Activated CD4-positive, alpha-beta T cell treated with anti-CD3 and anti-CD28 coated beads, Interleukin-2, amount 10 ng/mL, durations not matched to agents 7 days and 5 days (primary cell): ENCODE measurements at regions not wholly inside any gene's neighbourhood (a gene's known extent, or its start where the extent isn't known, plus 50 kb on each side); places are given as distances from the start of the nearest gene placed in this dataset.
"Not testable (repeated sequence)": the region's sequence is repeated elsewhere in the genome, so short reads cannot be mapped to it uniquely, and the experiment has no call there.

Experiments used
- CTCF ChIA-PET: fragments of 350-600 bp; sonication (Branson Sonifier 250); formaldehyde crosslinking; loops from one replicate; lab custom pipeline; 2021; ENCODE audit warnings: antibody characterized with exemption; lab: Charles Lee
- POLR2A ChIA-PET: fragments of 350-600 bp; sonication (Branson Sonifier 250); formaldehyde crosslinking; loops from one replicate; lab custom pipeline; 2021; ENCODE audit warnings: antibody characterized with exemption; lab: Charles Lee
- DNase-seq: peaks from one replicate; pipeline ENCODE4 v3.0.0-alpha.2; 2020
- H3K27ac Mint-ChIP-seq: one replicate; pipeline ENCODE4 v1.8.0; 2021; ENCODE audit warnings: mild to moderate bottlenecking, moderate library complexity, mixed read lengths
- H3K27me3 Mint-ChIP-seq: one replicate; pipeline ENCODE4 v1.8.0; 2021; ENCODE audit warnings: mixed read lengths
- H3K36me3 Mint-ChIP-seq: one replicate; pipeline ENCODE4 v1.8.0; 2021; ENCODE audit warnings: low read depth, mixed read lengths
- H3K4me1 Mint-ChIP-seq: one replicate; pipeline ENCODE4 v1.8.0; 2021; ENCODE audit warnings: mixed read lengths
- H3K4me3 Mint-ChIP-seq: one replicate; pipeline ENCODE4 v1.8.0; 2021; ENCODE audit warnings: mild to moderate bottlenecking, moderate library complexity, mixed read lengths
- H3K9me3 Mint-ChIP-seq: one replicate; pipeline ENCODE4 v1.8.0; 2021; ENCODE audit warnings: mixed read lengths

DNA sequence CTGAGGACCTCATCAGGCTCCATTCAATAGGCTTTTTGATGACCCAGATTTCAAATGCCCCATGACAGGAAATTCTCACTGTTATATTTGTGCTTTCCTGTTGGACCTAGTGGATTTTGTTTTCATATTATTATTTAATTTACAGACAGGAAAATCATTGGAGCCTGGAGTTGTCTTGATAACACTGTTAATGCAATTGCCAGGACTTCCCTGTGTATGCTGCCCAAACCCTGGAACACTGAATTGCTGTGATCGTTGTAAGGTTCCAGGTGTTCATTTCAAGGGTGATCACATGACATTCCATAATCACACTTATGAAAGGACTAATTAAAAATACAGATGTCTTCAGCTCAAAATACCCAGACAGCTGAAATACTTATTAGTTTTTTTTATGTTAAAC is 783.2 kb downstream of the DHX35 start:
- DNase-seq: no peak
- Mint-ChIP-seq H3K27me3 (no peaks in the 10 kb centered on the region), H3K9me3 (peaks cover 11% of the 10 kb centered on the region), H3K36me3 (no peaks in the 10 kb centered on the region), H3K4me3 (no peak overlapping the region), H3K4me1 (no peaks in the 10 kb centered on the region), H3K27ac (no peak overlapping the region)
- CTCF ChIA-PET: no interaction called here
- POLR2A ChIA-PET: no interaction called here

DNA sequence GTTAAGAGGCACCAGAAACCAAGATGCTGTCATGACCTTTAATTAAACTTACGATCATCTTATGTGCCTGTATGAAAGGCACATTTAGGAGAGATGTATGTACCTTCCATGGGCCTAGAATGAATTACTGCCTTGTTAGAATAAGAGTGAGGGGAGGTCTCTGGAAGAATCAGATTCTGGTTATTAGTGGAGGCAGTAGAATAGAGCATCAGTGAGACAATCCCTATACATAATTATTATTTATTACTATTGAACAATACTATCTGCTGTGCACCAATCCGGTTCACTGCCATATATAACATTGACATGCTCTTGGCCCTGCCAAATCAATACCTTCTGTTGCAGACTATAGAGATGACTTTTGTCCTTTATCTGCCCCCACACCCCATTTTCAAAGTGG is 776.5 kb downstream of the DHX35 start:
- Mint-ChIP-seq H3K27me3 (no peaks in the 10 kb centered on the region), H3K27ac (no peak overlapping the region), H3K4me3 (no peak overlapping the region), H3K36me3 (no peaks in the 10 kb centered on the region), H3K4me1 (no peaks in the 10 kb centered on the region), H3K9me3 (no peaks in the 10 kb centered on the region)
- CTCF ChIA-PET: no interaction called here
- POLR2A ChIA-PET: no interaction called here
- no peak for DNase-seq

DNA sequence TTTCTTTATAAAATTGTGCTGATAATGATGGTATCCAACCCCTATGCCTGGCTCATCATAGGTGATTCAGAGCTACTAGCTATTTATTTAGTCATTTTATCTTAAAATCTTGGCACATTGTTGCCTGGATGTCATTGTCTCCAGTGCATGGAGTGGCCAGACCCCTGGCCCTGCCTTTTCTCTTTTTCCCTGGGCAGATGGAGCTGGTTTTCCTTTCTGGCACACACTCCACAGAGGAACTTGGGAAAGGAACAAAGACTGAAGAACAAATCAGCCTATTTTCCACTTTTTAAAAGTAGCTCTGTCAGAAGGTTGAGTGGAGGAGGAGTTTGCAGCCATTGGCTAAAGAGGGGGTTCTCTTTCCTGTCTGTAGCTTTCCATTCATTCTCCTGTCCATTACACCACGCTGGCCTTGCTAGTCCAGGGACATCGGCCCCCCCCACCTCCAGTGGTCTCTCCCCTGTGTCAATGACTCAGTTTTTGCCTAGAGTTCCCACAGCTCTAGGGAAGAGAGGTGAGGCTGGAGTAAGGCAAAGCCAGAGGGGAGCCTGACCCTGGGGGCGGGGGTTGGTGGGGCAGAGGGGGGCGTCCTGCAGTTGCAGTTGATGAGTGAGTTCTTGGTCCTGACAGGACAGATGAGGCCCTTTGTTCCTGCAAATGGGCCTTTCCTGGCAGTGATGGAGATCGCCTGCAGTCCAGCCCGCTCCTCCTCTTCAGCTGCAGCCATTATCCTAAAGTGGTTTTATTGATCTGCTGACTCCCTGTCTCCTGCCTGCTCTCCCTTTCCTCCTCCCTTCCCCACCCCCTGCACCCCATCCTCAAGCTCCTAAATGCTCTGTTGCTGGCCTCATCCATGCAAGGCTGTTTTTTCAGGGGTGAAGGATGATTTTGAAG is 774.5 kb downstream of the DHX35 start:
- no peaks in the 10 kb centered on the region for H3K27me3 Mint-ChIP-seq
- no peak overlapping the region for H3K4me3 Mint-ChIP-seq
- no peaks in the 10 kb centered on the region for H3K4me1 Mint-ChIP-seq
- CTCF ChIA-PET: no interaction called here
- POLR2A ChIA-PET: no interaction called here
- H3K9me3 Mint-ChIP-seq: no peaks in the 10 kb centered on the region
- no peak for DNase-seq
- H3K36me3 Mint-ChIP-seq: no peaks in the 10 kb centered on the region
- H3K27ac Mint-ChIP-seq: no peak overlapping the region

DNA sequence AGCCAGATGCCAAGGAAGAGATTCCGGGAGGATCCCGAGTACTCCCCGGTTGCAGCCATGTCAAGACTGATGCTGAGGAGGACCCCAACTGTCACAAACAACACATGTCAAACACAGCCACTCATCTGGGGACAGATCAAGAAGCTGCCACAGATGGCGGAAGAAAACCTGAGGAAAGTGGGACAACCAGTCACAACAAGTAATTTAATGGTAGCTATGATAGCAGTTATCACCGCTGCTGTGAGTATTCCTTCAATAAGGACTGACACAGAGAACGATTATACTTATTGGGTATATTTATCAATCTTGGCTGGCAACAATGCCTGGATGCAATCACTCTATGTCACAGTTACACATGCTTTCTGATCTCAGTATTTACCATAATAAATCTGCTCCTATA is 763.4 kb downstream of the DHX35 start:
- DNase-seq, POLR2A ChIA-PET, H3K4me3 Mint-ChIP-seq, CTCF ChIA-PET, H3K4me1 Mint-ChIP-seq, H3K36me3 Mint-ChIP-seq, H3K27me3 Mint-ChIP-seq, H3K27ac Mint-ChIP-seq: not testable (repeated sequence)
- peaks cover 18% of the 10 kb centered on the region for H3K9me3 Mint-ChIP-seq

DNA sequence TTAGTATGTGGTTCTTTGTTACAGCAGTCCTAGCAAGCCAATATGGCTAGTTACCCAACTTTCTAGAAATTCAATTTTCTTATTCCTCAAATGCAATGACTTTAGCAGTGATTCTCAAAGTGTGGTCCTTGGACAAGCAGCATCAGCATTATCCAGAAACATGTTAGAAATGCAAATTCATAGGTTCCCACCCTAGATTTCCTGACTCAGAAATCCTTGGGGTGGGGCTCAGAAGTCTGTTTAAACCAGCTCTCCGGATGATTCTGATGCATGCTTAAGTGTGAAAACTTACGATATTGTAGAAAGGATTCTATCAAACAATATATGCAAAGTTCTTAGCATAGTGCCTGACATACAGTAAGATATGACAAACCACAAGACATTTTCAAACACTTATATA is 757.1 kb downstream of the DHX35 start:
- Mint-ChIP-seq H3K27ac (no peak overlapping the region), H3K36me3 (no peaks in the 10 kb centered on the region), H3K27me3 (no peaks in the 10 kb centered on the region), H3K9me3 (no peaks in the 10 kb centered on the region), H3K4me1 (no peaks in the 10 kb centered on the region), H3K4me3 (no peak overlapping the region)
- ChIA-PET POLR2A (no interaction called here), CTCF (interaction anchor here (0.5 kb wide), 1 partner anchor 1108 kb away, joined by 3 read pairs; no protein-coding TSS in a partner anchor)
- no peak for DNase-seq

GRCh38 chr20:39717936-39718335 is 755.8 kb downstream of the DHX35 start:
- ChIA-PET CTCF (no interaction called here), POLR2A (no interaction called here)
- Mint-ChIP-seq H3K4me1 (no peaks in the 10 kb centered on the region), H3K27me3 (no peaks in the 10 kb centered on the region), H3K27ac (no peak overlapping the region), H3K4me3 (no peak overlapping the region), H3K36me3 (no peaks in the 10 kb centered on the region), H3K9me3 (peaks cover 2% of the 10 kb centered on the region)
- DNase-seq: no peak

- ChIA-PET CTCF (no interaction called here), POLR2A (no interaction called here)
- Mint-ChIP-seq H3K36me3 (no peaks in the 10 kb centered on the region), H3K4me1 (no peaks in the 10 kb centered on the region), H3K4me3 (no peak overlapping the region), H3K9me3 (peaks cover 2% of the 10 kb centered on the region), H3K27ac (no peak overlapping the region), H3K27me3 (no peaks in the 10 kb centered on the region)
- DNase-seq: no peak
These were observed 754.7 kb downstream of the DHX35 start for GRCh38 chr20:39716796-39717341.

GRCh38 chr20:39713076-39713840 is 751.1 kb downstream of the DHX35 start:
- ChIA-PET CTCF (no interaction called here), POLR2A (no interaction called here)
- DNase-seq: no peak
- Mint-ChIP-seq H3K27me3 (no peaks in the 10 kb centered on the region), H3K4me3 (no peak overlapping the region), H3K4me1 (no peaks in the 10 kb centered on the region), H3K36me3 (no peaks in the 10 kb centered on the region), H3K27ac (no peak overlapping the region), H3K9me3 (peaks cover 2% of the 10 kb centered on the region)

- Mint-ChIP-seq H3K9me3 (no peaks in the 10 kb centered on the region), H3K4me3 (no peak overlapping the region), H3K27ac (no peak overlapping the region), H3K27me3 (no peaks in the 10 kb centered on the region), H3K4me1 (no peaks in the 10 kb centered on the region), H3K36me3 (no peaks in the 10 kb centered on the region)
- no peak for DNase-seq
- CTCF ChIA-PET: no interaction called here
- POLR2A ChIA-PET: no interaction called here
These were observed 744.1 kb downstream of the DHX35 start for GRCh38 chr20:39706184-39706663.

DNA sequence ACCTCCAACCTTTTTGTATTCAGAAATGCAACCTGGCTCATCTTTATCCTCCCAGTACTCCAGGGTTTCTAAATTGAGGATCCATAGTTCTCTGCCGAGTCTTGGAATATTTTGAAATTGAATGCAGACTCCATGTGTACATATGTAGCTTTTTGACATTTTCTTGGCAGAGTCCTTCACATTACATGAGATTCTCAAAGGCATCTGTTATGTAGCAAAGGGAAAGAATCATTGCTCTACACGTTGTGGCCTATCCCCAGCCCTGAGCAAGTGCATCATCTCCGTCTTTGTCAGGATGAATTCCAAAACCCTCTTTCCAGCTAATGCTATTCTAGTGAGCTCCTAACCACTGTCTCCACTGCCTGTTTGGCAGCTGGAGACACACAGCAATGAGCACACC is 742.9 kb downstream of the DHX35 start:
- Mint-ChIP-seq H3K4me3 (no peak overlapping the region), H3K4me1 (no peaks in the 10 kb centered on the region), H3K27me3 (no peaks in the 10 kb centered on the region), H3K27ac (no peak overlapping the region), H3K9me3 (no peaks in the 10 kb centered on the region), H3K36me3 (no peaks in the 10 kb centered on the region)
- no peak for DNase-seq
- ChIA-PET POLR2A (no interaction called here), CTCF (no interaction called here)

DNA sequence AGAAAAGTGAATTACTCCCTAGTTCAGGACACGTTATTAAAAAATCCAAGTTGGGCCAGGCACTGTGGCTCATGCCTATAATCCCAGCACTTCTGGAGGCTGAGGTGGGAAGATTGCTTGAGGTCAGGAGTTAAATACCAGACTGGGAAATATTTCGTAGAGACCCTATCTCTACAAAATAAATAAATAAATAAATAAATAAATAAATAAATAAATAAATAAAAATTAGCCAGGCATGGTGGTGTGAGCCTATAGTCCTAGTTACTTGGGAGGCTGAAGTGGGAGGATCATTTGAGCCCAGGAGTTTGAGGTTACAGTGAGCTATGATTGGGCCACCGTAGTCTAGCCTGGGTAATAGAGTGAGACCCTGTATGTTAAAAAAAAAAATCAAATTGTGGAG is 741.2 kb downstream of the DHX35 start:
- CTCF ChIA-PET, H3K9me3 Mint-ChIP-seq: not testable (repeated sequence)

DNA sequence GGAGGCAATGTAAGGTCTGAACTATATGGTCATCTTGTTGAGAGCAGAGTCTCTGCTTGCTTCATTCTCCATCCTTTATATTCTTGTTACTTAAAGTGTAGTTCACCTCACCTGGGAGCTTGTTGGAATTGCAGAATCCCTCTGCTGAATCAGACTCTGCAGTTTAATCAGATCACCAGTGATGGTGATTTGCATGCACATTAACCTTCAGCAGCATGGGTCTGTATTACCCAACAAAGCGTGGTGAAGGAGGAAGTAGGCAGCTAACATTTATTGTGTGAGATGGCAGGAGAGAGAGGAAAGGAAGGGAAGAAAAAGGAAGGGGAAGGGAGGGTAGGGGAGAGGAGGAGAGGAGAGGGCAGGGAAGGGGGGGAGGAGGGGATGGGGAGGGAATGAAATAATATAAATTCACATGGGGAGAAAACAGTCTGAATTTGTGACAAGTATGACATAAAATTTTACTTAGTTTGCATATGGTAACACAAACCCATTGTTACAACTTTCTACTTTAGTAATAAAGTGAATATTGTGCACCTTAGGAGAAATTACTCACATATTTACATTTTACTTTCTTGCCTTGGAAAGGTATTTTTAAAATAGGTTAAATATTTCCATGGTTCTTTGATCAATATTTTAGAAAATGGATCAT is 740.7 kb downstream of the DHX35 start:
- no peaks in the 10 kb centered on the region for H3K4me1 Mint-ChIP-seq
- POLR2A ChIA-PET: no interaction called here
- CTCF ChIA-PET: no interaction called here
- H3K9me3 Mint-ChIP-seq: no peaks in the 10 kb centered on the region
- no peak for DNase-seq
- H3K27me3 Mint-ChIP-seq: no peaks in the 10 kb centered on the region
- no peaks in the 10 kb centered on the region for H3K36me3 Mint-ChIP-seq
- no peak overlapping the region for H3K4me3 Mint-ChIP-seq
- H3K27ac Mint-ChIP-seq: no peak overlapping the region

More for the DNA sequence above, 741.2 kb downstream of the DHX35 start:
- H3K27me3 Mint-ChIP-seq, POLR2A ChIA-PET, DNase-seq, H3K36me3 Mint-ChIP-seq, H3K4me1 Mint-ChIP-seq, H3K27ac Mint-ChIP-seq, H3K4me3 Mint-ChIP-seq: not testable (repeated sequence)

- Mint-ChIP-seq H3K4me1 (no peaks in the 10 kb centered on the region), H3K27ac (no peak overlapping the region), H3K9me3 (no peaks in the 10 kb centered on the region), H3K27me3 (no peaks in the 10 kb centered on the region), H3K4me3 (no peak overlapping the region), H3K36me3 (no peaks in the 10 kb centered on the region)
- POLR2A ChIA-PET: no interaction called here
- no peak for DNase-seq
- CTCF ChIA-PET: no interaction called here
These were observed 738.4 kb downstream of the DHX35 start for GRCh38 chr20:39700528-39700927.
